Neural cell (in vitro differentiated cells): ENCODE measurements at regions not wholly inside any gene's neighbourhood (a gene's known extent, or its start where the extent isn't known, plus 50 kb on each side); places are given as distances from the start of the nearest gene placed in this dataset.

Source experiments
- CTCF ChIP-seq: fragments of 450-650 bp; IDR thresholded peaks from 2 replicates; pipeline ENCODE4 v1.5.1; 2014; ENCODE audit warnings: antibody characterized with exemption, mild to moderate bottlenecking, moderate library complexity; ENCODE audit not compliant: poor library complexity, severe bottlenecking
- EP300 ChIP-seq: fragments of 450-650 bp; conservative IDR thresholded peaks from 2 replicates; pipeline ENCODE4 v1.6.1; 2014; ENCODE audit warnings: antibody characterized with exemption, mild to moderate bottlenecking, moderate library complexity; ENCODE audit not compliant: poor library complexity, severe bottlenecking
- EZH2 ChIP-seq: fragments of 200-600, 300-800 bp; shearing (Covaris generic), sonication (generic); IDR thresholded peaks from 2 replicates; pipeline ENCODE4 v1.6.1; 2014; ENCODE audit warnings: antibody characterized with exemption, low read length, borderline replicate concordance, mild to moderate bottlenecking; ENCODE audit not compliant: insufficient read depth, poor library complexity, severe bottlenecking
- RAD21 ChIP-seq: fragments of 450-650 bp; conservative IDR thresholded peaks from 2 replicates; pipeline ENCODE4 v1.6.1; 2014; ENCODE audit warnings: antibody characterized with exemption, mild to moderate bottlenecking, moderate library complexity
- SMC3 ChIP-seq: fragments of 450-650 bp; conservative IDR thresholded peaks from 2 replicates; pipeline ENCODE4 v1.6.1; 2014; ENCODE audit warnings: antibody characterized with exemption, mild to moderate bottlenecking, moderate library complexity; ENCODE audit not compliant: poor library complexity

- no peak for TF ChIP-seq CTCF
- TF ChIP-seq EZH2: no peak
- no peak for TF ChIP-seq SMC3
- TF ChIP-seq EP300: no peak
- no peak for TF ChIP-seq RAD21
Measured at GRCh38 chr2:9755008-9755407, 88.3 kb upstream of the TAF1B start.
